Stimulated activated CD4-positive, alpha-beta T cell treated with anti-CD3 and anti-CD28 coated beads, Interleukin-15, amount 100 ng/mL, for 48 hours (primary cell): ENCODE measurements at regions not wholly inside any gene's neighbourhood (a gene's known extent, or its start where the extent isn't known, plus 50 kb on each side); places are given as distances from the start of the nearest gene placed in this dataset.
"Not testable (repeated sequence)": the region's sequence is repeated elsewhere in the genome, so short reads cannot be mapped to it uniquely, and the experiment has no call there.

ENCODE experiments used
- DNase-seq, 2 donors: peaks; one replicate each; pipeline ENCODE4 v3.0.0-alpha.2; 2020; ENCODE audit warnings: low read depth in 2 of 2

- DNase-seq = no peak
Measured at GRCh38 chr12:11978726-11979384, 91.9 kb upstream of the BCL2L14 start.

GRCh38 chr12:11980115-11980514 lies 90.6 kb upstream of the BCL2L14 start:
- DNase-seq = no peak

- DNase-seq = peak; percentile 37 to 39
Measured at GRCh38 chr12:11981121-11981733, 89.5 kb upstream of the BCL2L14 start.

- no peak for DNase-seq
Measured at GRCh38 chr12:11984417-11984816, 86.3 kb upstream of the BCL2L14 start.

- DNase-seq = no peak
Measured at GRCh38 chr12:11986165-11986564, 84.6 kb upstream of the BCL2L14 start.

GRCh38 chr12:11987901-11988300 lies 82.8 kb upstream of the BCL2L14 start:
- no peak for DNase-seq

- no peak for DNase-seq
Measured at GRCh38 chr12:11991604-11992003, 79.1 kb upstream of the BCL2L14 start.

GRCh38 chr12:11992515-11992914 lies 78.2 kb upstream of the BCL2L14 start:
- no peak for DNase-seq

- not testable (repeated sequence) for DNase-seq
Measured at GRCh38 chr12:11998307-11998943, 72.3 kb upstream of the BCL2L14 start.

- DNase-seq = no peak
Measured at GRCh38 chr12:11998944-11999315, 71.8 kb upstream of the BCL2L14 start.

- no peak for DNase-seq
Measured at GRCh38 chr12:12003609-12004008, 67.1 kb upstream of the BCL2L14 start.

- no peak for DNase-seq
Measured at GRCh38 chr12:12004524-12004923, 66.2 kb upstream of the BCL2L14 start.

GRCh38 chr12:12007001-12007712 lies 63.6 kb upstream of the BCL2L14 start:
- peak; percentile 76 to 86 for DNase-seq

GRCh38 chr12:12007713-12008231 lies 63.0 kb upstream of the BCL2L14 start:
- DNase-seq = no peak

- peak in 1 of 2 donors; percentile 48 for DNase-seq
Measured at GRCh38 chr12:12008232-12008850, 62.4 kb upstream of the BCL2L14 start.

- peak in 1 of 2 donors; percentile 49 for DNase-seq
Measured at GRCh38 chr12:12008931-12009611, 61.7 kb upstream of the BCL2L14 start.

- DNase-seq = not testable (repeated sequence)
Measured at GRCh38 chr12:12009749-12010276, 60.9 kb upstream of the BCL2L14 start.

GRCh38 chr12:12010277-12011039 lies 60.3 kb upstream of the BCL2L14 start:
- peak; percentile 65 to 72 for DNase-seq

GRCh38 chr12:12011880-12012260 lies 58.9 kb upstream of the BCL2L14 start:
- DNase-seq = no peak

GRCh38 chr12:12015073-12015685 lies 55.6 kb upstream of the BCL2L14 start:
- no peak for DNase-seq
